Endodermal cell (in vitro differentiated cells): ENCODE measurements at regions not wholly inside any gene's neighbourhood (a gene's known extent, or its start where the extent isn't known, plus 50 kb on each side); places are given as distances from the start of the nearest gene placed in this dataset.

Experiments used
- DNase-seq: peaks from one replicate; pipeline ENCODE4 v3.0.0-alpha.2; 2017
- H3K27ac ChIP-seq: 2 replicates; pipeline ENCODE4 v1.5.1; 2013; ENCODE audit warnings: mild to moderate bottlenecking, low read depth, low read length, moderate library complexity
- H3K27me3 ChIP-seq: 2 replicates; pipeline ENCODE4 v1.6.1; 2013; ENCODE audit warnings: mild to moderate bottlenecking, low read length, moderate library complexity; ENCODE audit not compliant: insufficient read depth, control insufficient read depth, poor library complexity, severe bottlenecking
- H3K36me3 ChIP-seq: 2 replicates; pipeline ENCODE4 v1.7.0; 2013; ENCODE audit warnings: mild to moderate bottlenecking, low read length, moderate library complexity; ENCODE audit not compliant: control insufficient read depth, insufficient read depth
- H3K4me1 ChIP-seq: one replicate; pipeline ENCODE4 v1.7.0; 2013; ENCODE audit warnings: low read length; ENCODE audit not compliant: control insufficient read depth, insufficient read depth
- H3K4me3 ChIP-seq: 2 replicates; pipeline ENCODE4 v1.5.1; 2013; ENCODE audit warnings: mild to moderate bottlenecking, low read length, moderate library complexity
- H3K9ac ChIP-seq: 2 replicates; pipeline ENCODE4 v1.6.1; 2013; ENCODE audit warnings: mild to moderate bottlenecking, low read length, moderate library complexity; ENCODE audit not compliant: poor library complexity, severe bottlenecking; ENCODE audit errors: extremely low read depth
- H3K9me3 ChIP-seq: 2 replicates; pipeline ENCODE4 v1.6.1; 2013; ENCODE audit warnings: mild to moderate bottlenecking, low read length, moderate library complexity; ENCODE audit not compliant: control insufficient read depth
- H3K27ac Mint-ChIP-seq: 2 replicates; pipeline ENCODE4 v1.8.0; 2020; ENCODE audit warnings: mixed read lengths
- H3K27me3 Mint-ChIP-seq: 2 replicates; pipeline ENCODE4 v1.8.0; 2021; ENCODE audit warnings: mild to moderate bottlenecking, mixed read lengths; ENCODE audit not compliant: insufficient read depth
- H3K36me3 Mint-ChIP-seq: 2 replicates; pipeline ENCODE4 v1.8.0; 2020; ENCODE audit warnings: low read depth, mixed read lengths
- H3K4me1 Mint-ChIP-seq: 2 replicates; pipeline ENCODE4 v1.8.0; 2020; ENCODE audit warnings: mixed read lengths
- H3K4me3 Mint-ChIP-seq: 2 replicates; pipeline ENCODE4 v1.8.0; 2020; ENCODE audit warnings: mild to moderate bottlenecking, moderate library complexity, mixed read lengths
- H3K9me3 Mint-ChIP-seq: 2 replicates; pipeline ENCODE4 v1.8.0; 2020; ENCODE audit warnings: mild to moderate bottlenecking, mixed read lengths
- CTCF ChIP-seq: fragments of 200-600 bp; sonication (generic); conservative IDR thresholded peaks from 2 replicates; pipeline ENCODE4 v1.5.0; 2021; ENCODE audit warnings: antibody characterized with exemption, mild to moderate bottlenecking
- WGBS, 2 experiments: methylation state at CpG; one replicate each; pipeline versions ENCODE4 v1.1.5 to v1.1.7; 2013; ENCODE audit warnings: missing lambda C conversion rate in 2 of 2, mixed read lengths in 1 of 2; ENCODE audit not compliant: insufficient coverage in 1 of 2, insufficient read length in 1 of 2; 5-methylcytosine and 5-hydroxymethylcytosine counted together

- H3K27ac Mint-ChIP-seq, result no peak overlapping the region
- 92% methylated on average over 2 of the region's 2 CpGs; no CpG with 5 or more reads in 1 of the 2 experiments for WGBS, 2 experiments
- peaks cover 20% of the 10 kb centered on the region for H3K4me1 Mint-ChIP-seq
- H3K9me3 Mint-ChIP-seq, result peaks cover 2% of the 10 kb centered on the region
- Histone ChIP-seq H3K4me1 (peaks cover 11% of the 10 kb centered on the region), H3K4me3 (no peak overlapping the region), H3K36me3 (no peaks in the 10 kb centered on the region), H3K9ac (no peak overlapping the region), H3K27ac (no peak overlapping the region), H3K27me3 (no peaks in the 10 kb centered on the region), H3K9me3 (no peaks in the 10 kb centered on the region)
- TF ChIP-seq CTCF, result no peak
- no peaks in the 10 kb centered on the region for H3K27me3 Mint-ChIP-seq
- DNase-seq, result no peak
- H3K36me3 Mint-ChIP-seq, result no peaks in the 10 kb centered on the region
- H3K4me3 Mint-ChIP-seq, result no peak overlapping the region
Measured at GRCh38 chr2:38495880-38496279, 106.8 kb downstream of the HNRNPLL start.

GRCh38 chr2:38494394-38494793, 108.3 kb downstream of the HNRNPLL start:
- Histone ChIP-seq H3K27ac (no peak overlapping the region), H3K9me3 (no peaks in the 10 kb centered on the region), H3K9ac (no peak overlapping the region), H3K4me1 (peaks cover 1% of the 10 kb centered on the region), H3K36me3 (no peaks in the 10 kb centered on the region), H3K4me3 (no peak overlapping the region), H3K27me3 (no peaks in the 10 kb centered on the region)
- Mint-ChIP-seq H3K9me3 (no peaks in the 10 kb centered on the region), H3K27ac (no peak overlapping the region), H3K4me1 (peaks cover 9% of the 10 kb centered on the region), H3K27me3 (no peaks in the 10 kb centered on the region), H3K36me3 (no peaks in the 10 kb centered on the region), H3K4me3 (no peak overlapping the region)
- TF ChIP-seq CTCF, result no peak
- no peak for DNase-seq
- 94 to 100% methylated on average over 2 to 5 of the region's 5 CpGs for WGBS, 2 experiments

- H3K27ac Mint-ChIP-seq, result no peak overlapping the region
- H3K9ac ChIP-seq, result no peak overlapping the region
- H3K4me3 ChIP-seq, result no peak overlapping the region
- H3K27me3 ChIP-seq, result no peaks in the 10 kb centered on the region
- WGBS, 2 experiments, result 87 to 95% methylated on average over 3 of the region's 3 CpGs
- no peaks in the 10 kb centered on the region for H3K36me3 ChIP-seq
- H3K4me1 ChIP-seq, result no peaks in the 10 kb centered on the region
- no peak for TF ChIP-seq CTCF
- H3K4me3 Mint-ChIP-seq, result no peak overlapping the region
- no peaks in the 10 kb centered on the region for H3K4me1 Mint-ChIP-seq
- H3K9me3 Mint-ChIP-seq, result no peaks in the 10 kb centered on the region
- H3K27me3 Mint-ChIP-seq, result no peaks in the 10 kb centered on the region
- DNase-seq, result no peak
- no peaks in the 10 kb centered on the region for H3K36me3 Mint-ChIP-seq
- no peak overlapping the region for H3K27ac ChIP-seq
- no peaks in the 10 kb centered on the region for H3K9me3 ChIP-seq
Measured at GRCh38 chr2:38492042-38492615, 110.6 kb downstream of the HNRNPLL start.
